Stimulated activated CD4-positive, alpha-beta T cell treated with anti-CD3 and anti-CD28 coated beads, Interleukin-1b, Interleukin-23, amount 100 ng/mL, for 24 hours (primary cell): ENCODE measurements at regions not wholly inside any gene's neighbourhood (a gene's known extent, or its start where the extent isn't known, plus 50 kb on each side); places are given as distances from the start of the nearest gene placed in this dataset.

Experiments
- DNase-seq, 4 experiments: peaks; one replicate each; pipeline ENCODE4 v3.0.0-alpha.2; 2020; ENCODE audit warnings: low read depth in 4 of 4, low spot score in 1 of 4

DNA sequence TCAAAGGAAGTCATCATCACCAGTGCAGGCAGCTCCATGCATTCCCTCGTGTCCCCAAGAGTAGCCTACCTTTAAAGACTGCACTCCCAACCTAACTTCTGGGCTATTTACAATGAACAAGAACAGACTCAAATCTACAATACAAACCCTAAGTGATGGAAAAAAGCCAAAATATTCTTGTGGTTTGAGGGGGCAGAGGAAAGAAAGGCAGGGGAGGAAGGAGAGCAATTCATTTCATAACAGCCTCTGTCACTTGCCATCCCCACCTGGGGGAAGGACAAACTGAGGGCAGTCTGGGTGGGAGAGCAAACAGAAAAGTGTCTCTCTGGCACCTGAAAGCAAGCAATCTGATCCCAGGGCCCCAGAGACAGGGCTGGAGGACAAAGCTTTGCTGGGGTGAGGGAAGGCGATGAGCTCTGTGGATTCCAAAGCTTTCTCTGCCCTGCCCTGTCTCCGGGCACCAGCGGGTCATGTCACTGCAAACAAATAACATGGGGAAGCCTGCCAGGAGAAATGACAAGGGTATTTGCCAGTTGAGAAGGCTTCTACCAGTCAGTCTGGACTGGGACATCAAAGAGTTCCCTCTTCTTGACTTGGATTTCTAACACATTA is 528.0 kb upstream of the TNP1 start:
- no peak for DNase-seq

DNA sequence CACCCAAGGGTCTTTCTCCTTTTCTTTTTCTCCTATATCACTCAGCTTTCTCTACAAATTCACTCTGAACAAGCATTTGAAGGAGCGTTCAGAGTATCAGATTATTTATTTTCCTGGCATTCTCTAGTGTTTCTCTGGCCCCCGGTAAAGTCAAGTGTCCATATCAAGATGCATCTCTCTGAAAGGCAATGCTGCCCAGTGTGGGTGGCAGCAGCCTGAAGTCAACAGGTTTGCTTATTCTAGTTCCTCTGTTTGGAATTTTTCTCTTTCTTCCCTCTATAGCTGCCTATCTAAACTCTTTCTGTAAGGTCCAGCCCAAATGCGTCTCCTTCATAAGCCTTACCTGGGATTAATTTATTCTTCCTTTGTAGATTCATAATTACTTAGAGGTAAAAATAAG is 526.2 kb upstream of the TNP1 start:
- DNase-seq, result no peak

DNA sequence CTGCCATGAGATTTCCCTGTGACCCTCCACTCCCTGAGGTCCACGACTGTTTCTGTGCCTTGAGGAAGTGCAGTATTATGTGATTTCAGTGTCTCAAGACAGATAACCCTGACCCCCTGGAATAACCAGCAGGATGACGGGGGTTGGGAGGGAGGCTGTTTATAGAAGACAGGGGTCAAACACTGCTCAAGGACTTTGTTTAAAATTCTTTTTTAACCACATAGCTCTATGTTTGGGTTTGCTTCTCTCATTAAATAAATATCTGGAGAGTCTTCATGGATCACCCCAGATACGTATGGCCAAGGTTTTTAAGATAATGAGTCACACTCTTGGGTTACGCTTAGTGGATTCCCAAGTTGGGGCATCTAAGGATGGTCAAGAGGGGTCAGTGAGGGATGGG is 523.8 kb upstream of the TNP1 start:
- DNase-seq, result no peak

DNA sequence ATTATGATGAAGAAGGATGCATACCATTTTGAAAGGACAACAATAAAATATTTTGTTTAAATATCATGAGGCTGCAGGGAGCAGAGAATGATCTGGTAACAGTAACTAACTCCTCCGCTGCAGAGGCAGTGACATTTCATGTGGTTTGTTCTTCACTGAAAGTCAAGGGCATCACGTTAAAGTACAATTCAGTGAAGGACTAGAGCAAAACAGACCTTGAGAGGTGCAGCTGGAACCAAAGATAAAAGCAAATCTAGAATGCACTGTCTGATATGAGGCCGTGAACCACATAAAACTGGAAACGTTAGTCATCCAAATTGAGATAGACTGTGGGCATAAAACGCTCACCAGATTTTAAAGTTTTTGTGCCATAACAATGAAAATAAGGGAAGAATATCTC is 522.9 kb upstream of the TNP1 start:
- no peak for DNase-seq

DNA sequence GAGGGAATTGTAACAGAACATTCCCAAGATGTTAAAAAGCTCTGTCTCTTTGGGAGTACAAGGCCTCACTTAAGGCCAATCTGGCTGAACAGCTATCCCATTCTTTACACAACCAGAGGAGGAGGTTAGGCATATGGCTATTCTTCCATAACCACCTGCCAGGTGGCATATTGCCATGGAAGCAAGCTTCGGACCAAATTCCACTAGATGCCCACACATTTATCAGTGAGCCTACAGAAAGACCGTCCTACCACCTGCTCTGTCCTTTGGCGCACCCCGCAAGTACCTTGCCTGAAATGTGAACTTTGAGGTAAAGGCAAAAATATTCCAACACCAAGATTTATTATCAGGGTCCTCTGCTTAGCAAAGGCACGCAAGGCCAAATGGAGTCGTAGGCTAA is 519.9 kb upstream of the TNP1 start:
- no peak for DNase-seq

DNA sequence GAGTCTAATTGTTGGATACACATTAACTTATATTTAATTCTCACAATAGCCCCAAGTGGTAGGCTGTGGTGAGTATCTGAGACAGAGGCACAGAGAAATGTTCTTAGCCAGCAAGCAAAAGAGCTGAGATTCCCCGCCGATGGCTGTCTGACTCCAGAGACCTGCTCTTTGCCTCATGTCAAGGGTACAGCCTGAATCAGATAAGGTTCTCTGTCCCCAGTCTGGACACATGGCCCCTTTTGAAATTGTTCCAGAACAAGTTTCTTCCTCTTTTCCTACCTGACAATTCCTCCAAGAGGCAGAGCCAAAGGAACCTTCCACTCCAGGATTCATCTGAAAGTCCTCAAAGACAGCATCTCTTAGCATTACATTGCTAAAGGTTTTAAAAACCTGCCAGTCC is 512.9 kb upstream of the TNP1 start:
- no peak for DNase-seq

DNA sequence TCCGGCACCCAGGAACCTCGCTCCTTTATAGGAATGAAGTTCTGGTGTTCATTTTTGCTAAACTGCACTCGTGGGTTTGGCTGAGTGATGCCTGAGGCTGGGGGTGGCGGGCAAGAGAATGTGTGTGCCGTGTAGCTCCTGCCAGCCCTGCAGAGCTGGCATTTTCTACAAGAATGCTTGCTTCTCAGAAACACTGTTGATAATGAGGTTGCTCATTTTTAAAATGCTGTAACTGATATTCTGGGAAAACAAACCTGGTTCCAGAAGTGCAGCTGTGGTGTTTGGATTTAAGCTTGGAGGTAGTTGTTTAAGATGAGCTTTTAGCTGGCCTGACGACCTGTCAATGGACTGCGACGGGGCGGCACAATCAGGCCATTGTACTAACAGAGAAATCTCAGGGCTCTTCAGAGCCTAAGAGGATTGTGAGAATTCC is 511.9 kb upstream of the TNP1 start:
- DNase-seq, result no peak

DNA sequence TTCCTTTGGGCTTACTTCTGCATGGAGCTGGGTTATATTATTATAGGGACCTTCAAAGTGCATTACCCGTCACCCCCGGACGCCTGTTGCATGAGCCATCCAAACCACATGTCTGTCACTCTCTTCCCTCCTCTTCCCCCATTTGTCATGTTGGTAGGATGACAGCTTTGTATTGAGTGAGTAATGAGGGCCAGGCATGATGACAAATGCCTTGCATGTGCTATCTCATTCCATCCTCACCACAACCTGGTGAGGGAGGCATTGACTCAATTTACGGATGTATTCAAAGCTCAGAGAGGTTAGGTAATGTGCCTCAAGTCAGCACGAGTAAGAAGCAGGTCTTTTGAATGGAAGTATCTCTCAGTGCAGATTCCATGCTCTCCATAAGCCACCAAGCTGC is 510.5 kb upstream of the TNP1 start:
- peak in 1 of 4 experiments; percentile 6 for DNase-seq

DNA sequence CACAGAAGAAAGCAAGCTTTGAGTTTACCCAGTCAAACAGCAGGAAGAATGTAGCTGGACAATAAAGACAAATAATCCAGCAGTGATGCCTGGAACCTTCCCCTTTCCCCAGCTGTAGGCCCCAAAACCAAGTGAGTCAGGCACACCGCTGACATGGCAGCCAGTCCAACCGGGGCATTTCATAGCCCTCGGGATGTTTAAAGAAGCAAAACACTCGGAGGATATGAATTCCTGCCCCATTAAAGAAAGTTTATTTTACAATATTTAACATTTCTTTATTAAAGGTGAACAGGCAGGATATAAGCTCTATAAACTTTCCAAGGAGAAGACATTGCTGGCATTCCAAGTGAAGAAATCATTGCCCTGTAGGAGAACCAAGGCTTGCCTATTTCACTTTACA is 507.6 kb upstream of the TNP1 start:
- DNase-seq, result no peak

DNA sequence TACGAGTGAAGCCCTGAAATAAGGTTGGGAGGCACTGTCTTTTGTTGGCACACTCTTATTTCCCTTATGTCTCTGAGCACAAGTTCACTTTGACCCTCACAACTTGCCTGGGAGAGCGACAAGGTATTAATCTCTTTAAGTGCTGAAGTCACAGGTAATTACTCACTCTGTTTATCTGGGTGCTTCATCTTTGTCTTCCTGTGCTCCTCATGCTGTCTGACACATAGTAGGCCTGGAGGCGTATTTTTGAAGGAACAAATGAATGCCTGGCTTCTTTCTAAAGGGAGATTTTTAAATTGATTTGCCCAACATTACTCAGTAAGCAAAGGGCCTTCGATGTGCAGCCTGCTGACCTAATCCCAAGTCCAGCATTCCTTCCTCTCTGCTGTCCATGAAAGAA is 507.1 kb upstream of the TNP1 start:
- DNase-seq, result no peak

DNA sequence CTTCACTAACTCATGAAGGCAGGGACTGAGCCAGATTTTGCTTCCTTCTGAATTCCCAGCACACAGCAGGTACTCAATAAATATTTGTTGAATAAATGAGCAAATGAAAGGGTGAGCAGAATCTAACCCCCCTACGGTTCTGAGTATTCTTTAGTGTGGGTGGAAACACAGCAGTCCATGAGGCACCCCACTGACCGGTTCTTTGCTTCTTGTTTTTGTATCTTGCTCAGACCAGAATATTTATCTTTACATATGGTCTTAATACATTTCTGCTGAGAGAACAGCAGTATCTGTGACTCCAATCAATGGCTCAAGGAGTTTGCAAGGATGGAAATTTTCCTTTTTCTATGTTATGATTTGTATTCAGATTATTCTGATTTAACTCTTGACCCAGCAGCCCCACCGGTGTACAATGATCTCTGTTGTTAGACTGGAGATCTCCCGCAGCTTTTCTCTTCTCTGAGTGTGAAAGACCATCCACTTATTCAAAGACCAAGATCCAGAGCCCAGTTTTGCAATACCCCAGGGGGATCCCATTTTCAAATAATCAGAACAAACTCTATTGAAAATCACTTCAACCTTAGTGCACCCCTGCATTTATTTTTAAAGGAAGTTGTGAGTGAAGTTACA is 506.5 kb upstream of the TNP1 start:
- no peak for DNase-seq

DNA sequence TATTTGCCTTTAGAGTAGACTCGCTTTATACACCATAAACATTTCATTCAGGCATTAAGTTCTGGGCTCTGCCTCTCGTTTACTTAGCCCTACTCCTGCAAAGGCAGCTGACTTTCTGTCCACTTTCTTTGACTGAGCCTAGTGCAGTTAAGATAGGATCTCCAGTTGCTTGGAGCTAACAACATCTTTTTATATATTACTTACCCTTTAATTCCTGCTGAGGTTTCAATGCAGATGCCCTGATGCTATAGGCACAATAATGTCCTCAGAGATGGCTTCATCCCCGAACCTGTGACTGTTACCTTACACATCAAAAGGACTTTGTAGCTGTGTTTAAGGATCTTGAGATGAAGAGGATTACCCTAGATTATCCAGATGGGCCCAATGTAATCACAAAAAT is 505.8 kb upstream of the TNP1 start:
- no peak for DNase-seq

DNA sequence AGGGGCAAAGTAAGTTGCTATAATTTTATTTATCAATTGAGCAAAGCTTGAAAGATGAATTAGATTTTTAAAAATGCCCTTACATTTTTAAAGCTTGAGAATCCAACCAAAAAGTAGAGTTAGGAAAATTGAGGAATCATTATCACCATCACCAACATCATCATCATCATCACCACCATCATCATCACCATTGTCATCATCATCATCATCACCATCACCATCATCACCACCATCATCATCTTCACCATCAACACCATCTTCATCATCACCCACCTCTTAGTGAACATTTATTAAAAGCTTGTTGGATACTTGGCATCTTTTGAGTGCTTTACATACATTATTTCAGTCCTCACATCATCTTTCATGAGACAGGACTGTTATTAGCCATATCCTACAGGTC is 504.4 kb upstream of the TNP1 start:
- DNase-seq, result no peak

DNA sequence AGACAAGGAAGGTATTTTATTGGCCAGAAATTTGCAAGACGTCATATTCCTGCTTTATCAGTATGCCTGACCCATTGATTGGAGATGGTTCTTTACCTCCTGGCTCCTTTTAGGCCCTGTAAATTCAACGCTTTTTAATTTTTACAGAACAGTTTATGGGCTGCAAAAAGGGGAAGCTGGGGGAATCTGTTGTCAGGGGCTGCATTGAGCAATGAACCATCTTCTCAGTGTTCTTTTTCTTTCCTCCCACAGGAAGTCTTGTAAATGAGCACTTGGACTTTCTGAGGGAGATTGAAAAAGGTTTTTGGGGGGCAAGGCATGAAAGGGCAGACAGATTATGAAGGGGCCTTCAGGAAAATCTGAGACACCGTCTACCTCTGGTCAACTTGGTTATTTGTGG is 503.6 kb upstream of the TNP1 start:
- no peak for DNase-seq

DNA sequence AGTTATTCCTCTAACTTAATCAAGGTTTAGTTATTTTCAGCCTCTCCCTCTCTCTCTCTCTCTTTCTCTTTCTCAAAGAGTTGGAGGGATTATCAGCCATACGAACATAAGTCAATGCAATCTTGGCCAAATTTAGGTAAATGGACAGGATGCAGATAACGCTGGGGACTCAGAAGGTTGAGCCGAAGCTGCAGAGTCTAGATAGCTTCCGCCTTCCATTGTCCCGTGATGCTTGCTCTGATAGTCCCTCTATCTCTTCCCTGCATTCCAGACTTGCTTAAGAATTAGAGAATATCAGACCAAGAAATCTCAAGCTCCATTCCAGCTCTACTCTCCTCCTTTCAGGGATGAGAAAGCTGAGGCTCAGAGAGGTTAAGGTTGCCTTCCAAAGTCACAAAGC is 502.8 kb upstream of the TNP1 start:
- no peak for DNase-seq

DNA sequence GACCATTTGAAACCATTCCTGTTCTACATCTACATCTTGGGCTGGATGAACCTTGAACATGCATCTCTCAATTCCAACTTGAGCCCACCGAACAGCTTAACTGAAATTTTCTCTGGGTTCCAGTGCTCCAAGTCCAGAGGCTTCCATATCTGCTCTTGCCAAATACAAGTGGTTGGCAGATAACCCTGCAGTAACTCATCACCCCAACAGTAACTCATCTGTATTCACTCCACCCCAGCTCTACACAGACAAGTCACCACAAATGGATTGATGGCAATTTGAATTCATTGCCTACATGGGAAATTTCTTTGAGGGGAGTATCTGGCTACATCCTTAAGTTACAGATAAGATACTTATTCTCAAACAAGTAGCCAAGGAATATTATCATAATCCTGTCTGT is 502.4 kb upstream of the TNP1 start:
- no peak for DNase-seq

DNA sequence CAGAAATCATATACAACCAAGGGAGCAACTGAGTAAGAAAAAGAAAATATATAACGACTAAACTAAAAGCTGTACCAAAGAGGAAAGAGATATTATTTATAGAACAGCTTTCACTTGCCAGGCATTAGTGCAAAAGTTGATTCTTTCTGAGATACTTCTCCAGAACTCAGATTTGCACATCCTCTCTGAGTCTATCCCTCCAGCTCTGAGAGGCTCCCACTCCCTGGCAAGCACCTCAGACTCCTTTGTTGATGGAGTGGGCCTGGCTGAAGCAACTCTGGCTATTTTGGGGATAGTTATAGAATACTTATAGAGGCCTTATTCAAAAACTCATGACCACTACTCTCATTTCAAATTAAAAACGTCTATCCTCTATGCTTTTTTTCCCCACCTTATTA is 501.6 kb upstream of the TNP1 start:
- DNase-seq, result no peak

DNA sequence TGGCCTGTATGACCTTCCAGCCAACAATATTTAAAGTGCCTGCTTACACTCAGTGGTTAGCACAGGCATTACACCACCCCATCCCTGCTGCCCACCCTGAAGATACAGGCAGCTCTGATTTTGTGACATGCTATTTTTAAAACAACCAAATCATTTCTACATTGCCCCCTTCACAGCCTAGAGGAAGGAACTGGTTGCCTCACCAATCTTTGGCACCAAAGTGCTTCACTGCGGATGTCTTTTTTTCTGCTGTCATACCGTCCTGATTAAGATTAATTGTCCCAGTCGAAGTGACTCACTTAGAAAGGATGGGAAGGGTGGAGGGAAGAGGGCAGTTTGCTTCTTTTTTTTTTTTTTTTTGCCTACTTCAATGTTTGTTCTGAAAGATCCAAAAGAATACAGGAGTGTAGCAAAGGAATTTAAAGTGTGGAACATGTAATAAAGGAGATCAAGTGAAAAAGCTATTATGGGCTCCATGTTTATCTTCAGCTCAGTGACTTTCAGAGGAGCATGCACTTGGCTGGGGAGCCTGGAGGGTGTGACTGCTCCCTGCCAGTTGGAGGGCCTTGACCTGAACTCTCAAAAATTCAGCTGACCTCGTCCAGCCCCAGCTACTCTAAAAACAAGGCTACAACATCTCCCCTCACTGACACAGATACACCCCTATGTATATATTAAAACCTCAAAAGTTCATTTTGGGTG is 501.1 kb upstream of the TNP1 start:
- DNase-seq, result no peak

DNA sequence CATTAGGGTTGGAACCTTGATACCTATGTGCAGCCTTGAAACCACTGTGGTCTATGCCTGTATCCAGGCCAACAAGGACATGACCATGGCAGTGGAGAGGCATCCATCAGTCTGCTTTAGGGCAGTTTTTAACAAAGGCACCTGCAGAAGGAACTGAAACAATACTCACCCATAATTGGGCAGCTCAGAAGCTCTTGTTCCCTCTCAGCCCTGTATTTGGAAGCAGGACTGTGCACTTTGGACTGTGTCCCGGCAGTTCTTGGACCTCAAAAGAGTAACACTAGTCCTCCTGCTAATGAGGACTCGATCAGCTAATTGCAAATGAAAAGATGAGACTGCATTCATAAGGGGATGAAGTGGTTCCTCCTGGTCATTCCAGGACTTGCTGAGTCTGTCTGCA is 500.2 kb upstream of the TNP1 start:
- no peak for DNase-seq

DNA sequence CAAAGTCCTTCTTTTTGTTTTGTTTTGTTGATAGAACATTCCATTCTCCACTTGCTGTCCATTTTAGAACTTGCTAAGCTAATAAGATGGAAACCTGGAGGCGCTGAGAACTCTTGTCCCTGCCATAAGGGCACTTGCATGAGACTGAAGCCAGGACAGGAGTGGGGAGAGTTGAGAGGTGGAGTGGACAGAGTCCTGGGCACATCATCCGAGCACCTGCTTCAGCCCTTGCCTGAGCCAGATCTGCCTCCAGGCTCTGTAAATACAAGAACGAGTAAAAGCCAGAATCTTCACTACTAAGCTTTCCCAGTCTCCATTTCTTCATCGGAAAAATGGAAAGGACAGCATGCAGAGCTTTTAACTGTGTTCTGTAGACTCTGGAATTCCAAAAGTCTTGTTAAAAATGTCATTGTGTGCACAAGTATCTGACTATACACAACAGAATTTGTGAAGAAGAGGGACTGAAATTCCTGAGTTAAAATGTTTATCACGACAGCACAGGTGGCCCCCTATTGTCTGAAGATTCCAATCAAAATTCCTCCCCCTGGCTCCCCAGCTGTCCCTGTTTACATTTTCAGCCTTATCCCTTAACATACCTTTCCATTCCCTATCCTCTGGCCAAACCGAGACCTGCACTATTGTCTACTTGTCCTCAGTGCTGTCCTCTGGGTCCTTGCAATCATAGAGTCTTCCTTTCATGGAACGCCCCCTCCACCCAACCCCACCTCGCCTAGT is 498.2 kb upstream of the TNP1 start:
- no peak for DNase-seq

DNA sequence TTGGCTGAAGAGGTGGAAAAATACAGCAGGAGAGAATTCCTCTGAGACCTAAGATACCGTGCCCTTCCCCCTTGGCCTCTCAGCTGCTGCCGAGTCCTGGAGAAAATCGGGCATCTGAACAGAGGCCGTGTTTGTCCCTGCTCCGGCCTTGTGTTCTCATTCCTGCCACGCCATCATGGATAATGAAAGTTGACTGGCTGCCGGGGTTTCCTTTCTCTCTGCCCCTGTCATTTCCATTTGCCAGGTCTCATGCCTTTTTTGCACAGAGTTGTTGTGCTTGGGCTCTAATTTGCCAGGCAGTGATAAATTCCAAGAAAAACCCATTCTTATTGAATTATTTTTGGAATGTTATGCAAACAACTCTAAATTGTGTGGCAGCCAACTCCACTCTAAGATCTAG is 496.9 kb upstream of the TNP1 start:
- no peak for DNase-seq

DNA sequence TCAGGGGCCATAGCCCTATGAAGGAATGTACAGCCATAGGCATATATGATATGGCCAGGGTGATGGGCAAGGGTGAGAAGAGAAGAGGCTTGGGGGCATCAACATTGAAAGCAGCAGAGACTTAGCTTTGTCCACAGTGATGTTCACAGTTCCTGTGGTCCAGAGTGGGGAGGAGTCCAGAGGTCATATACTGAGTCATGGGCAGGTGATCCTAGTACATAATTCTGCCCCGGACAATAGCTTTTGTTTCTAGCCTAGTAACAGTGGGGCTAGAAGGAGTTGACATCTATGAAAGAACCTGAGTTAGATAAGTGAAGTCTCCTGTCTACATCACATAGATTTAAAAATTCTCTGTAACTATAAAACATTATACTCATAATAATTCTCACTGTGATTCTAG is 496.3 kb upstream of the TNP1 start:
- no peak for DNase-seq
